Hypothalamus (tissue), 51 donors: ENCODE measurements at regions not wholly inside any gene's neighbourhood (a gene's known extent, or its start where the extent isn't known, plus 50 kb on each side); places are given as distances from the start of the nearest gene placed in this dataset.
A peak's percentile ranks its signal among the peaks of the same experiment; 100 is the strongest.

ENCODE experiments used
- DNase-seq, 51 donors: peaks; one replicate each; lab custom pipeline; 2025; lab: John Stamatoyannopoulos, UW

GRCh38 chr13:99828123-99828522 is 143.4 kb downstream of the ZIC5 start:
- DNase-seq: no peak

GRCh38 chr13:99827011-99827772 is 144.4 kb downstream of the ZIC5 start:
- no peak for DNase-seq

- no peak for DNase-seq
These were observed 147.6 kb downstream of the ZIC5 start for GRCh38 chr13:99823961-99824360.

- no peak for DNase-seq
These were observed 148.7 kb downstream of the ZIC5 start for GRCh38 chr13:99822820-99823219.

GRCh38 chr13:99821741-99822140 is 149.8 kb downstream of the ZIC5 start:
- no peak for DNase-seq

- no peak for DNase-seq
These were observed 151.6 kb downstream of the ZIC5 start for GRCh38 chr13:99819967-99820366.

- no peak for DNase-seq
These were observed 155.2 kb downstream of the ZIC5 start for GRCh38 chr13:99816321-99816720.

- DNase-seq: no peak
These were observed 158.1 kb downstream of the ZIC5 start for GRCh38 chr13:99813336-99814095.

GRCh38 chr13:99812625-99813024 is 158.9 kb downstream of the ZIC5 start:
- no peak for DNase-seq

- DNase-seq: no peak
These were observed 160.4 kb downstream of the ZIC5 start for GRCh38 chr13:99811067-99811700.

- DNase-seq: no peak
These were observed 161.6 kb downstream of the ZIC5 start for GRCh38 chr13:99809926-99810325.

- DNase-seq: no peak
These were observed 162.1 kb downstream of the ZIC5 start for GRCh38 chr13:99809496-99809895.

- no peak for DNase-seq
These were observed 162.8 kb downstream of the ZIC5 start for GRCh38 chr13:99808786-99809185.

- no peak for DNase-seq
These were observed 164.9 kb downstream of the ZIC5 start for GRCh38 chr13:99806671-99807070.

- DNase-seq: no peak
These were observed 166.2 kb downstream of the ZIC5 start for GRCh38 chr13:99805361-99805760.

GRCh38 chr13:99803141-99803540 is 168.4 kb downstream of the ZIC5 start:
- DNase-seq: peak in 11 of 51 donors; percentile 1 to 39 (median 22)

- DNase-seq: no peak
These were observed 169.2 kb downstream of the ZIC5 start for GRCh38 chr13:99802416-99802815.

GRCh38 chr13:99800951-99801350 is 170.6 kb downstream of the ZIC5 start:
- DNase-seq: no peak

GRCh38 chr13:99800011-99800410 is 171.6 kb downstream of the ZIC5 start:
- DNase-seq: no peak

GRCh38 chr13:99798756-99799155 is 172.8 kb downstream of the ZIC5 start:
- no peak for DNase-seq

- no peak for DNase-seq
These were observed 173.9 kb downstream of the ZIC5 start for GRCh38 chr13:99797691-99798090.
